WTC11 (cell line): ENCODE measurements at regions not wholly inside any gene's neighbourhood (a gene's known extent, or its start where the extent isn't known, plus 50 kb on each side); places are given as distances from the start of the nearest gene placed in this dataset.

Experiments
- ATAC-seq: fragments of 200-7000 bp; cut with Tn5 transposase; 2 replicates; pipeline ENCODE4 v1.10.0; 2021; ENCODE audit warnings: mild to moderate bottlenecking, moderate library complexity
- CTCF ChIA-PET: fragments of 300-600 bp; sonication (Branson Sonifier 250); formaldehyde crosslinking; loops from one replicate; lab custom pipeline; 2021; ENCODE audit warnings: antibody characterized with exemption; lab: Charles Lee
- POLR2A ChIA-PET: fragments of 350-600 bp; sonication (Branson Sonifier 250); formaldehyde crosslinking; loops from one replicate; lab custom pipeline; 2021; ENCODE audit warnings: antibody characterized with exemption; lab: Charles Lee
- DNase-seq: peaks from one replicate; pipeline ENCODE4 v3.0.0; 2021; ENCODE audit warnings: low spot score
- H3K27ac Mint-ChIP-seq: 2 replicates; pipeline ENCODE4 v1.8.0; 2021; ENCODE audit warnings: mixed read lengths
- H3K27me3 Mint-ChIP-seq: 2 replicates; pipeline ENCODE4 v1.8.0; 2021; ENCODE audit warnings: low read depth, mild to moderate bottlenecking, moderate library complexity, mixed read lengths
- H3K36me3 Mint-ChIP-seq: 2 replicates; pipeline ENCODE4 v1.8.0; 2021; ENCODE audit warnings: mixed read lengths
- H3K4me1 Mint-ChIP-seq: 2 replicates; pipeline ENCODE4 v1.8.0; 2022; ENCODE audit warnings: mixed read lengths
- H3K4me3 Mint-ChIP-seq: 2 replicates; pipeline ENCODE4 v1.8.0; 2021; ENCODE audit warnings: mild to moderate bottlenecking, moderate library complexity, mixed read lengths
- H3K9me3 Mint-ChIP-seq: 2 replicates; pipeline ENCODE4 v1.8.0; 2021; ENCODE audit warnings: mixed read lengths
- ATF1 ChIP-seq: sonication (generic); formaldehyde crosslinking; IDR thresholded peaks from 2 replicates; pipeline ENCODE4 v1.8.1; 2023; ENCODE audit warnings: mild to moderate bottlenecking, moderate library complexity, missing genetic modification reagents
- ATF2 ChIP-seq: sonication (generic); formaldehyde crosslinking; IDR thresholded peaks from 2 replicates; pipeline ENCODE4 v1.8.1; 2022; ENCODE audit warnings: low read depth, missing genetic modification reagents, borderline replicate concordance
- CREB1 ChIP-seq: sonication (generic); formaldehyde crosslinking; IDR thresholded peaks from 2 replicates; pipeline ENCODE4 v1.8.0; 2023; ENCODE audit warnings: mild to moderate bottlenecking, missing genetic modification reagents
- ESRRA ChIP-seq: sonication (generic); formaldehyde crosslinking; IDR thresholded peaks from 2 replicates; pipeline ENCODE4 v1.8.1; 2022; ENCODE audit warnings: mild to moderate bottlenecking, missing genetic modification reagents, borderline replicate concordance
- GABPB1 ChIP-seq: sonication (generic); formaldehyde crosslinking; IDR thresholded peaks from 2 replicates; pipeline ENCODE4 v1.8.1; 2023; ENCODE audit warnings: mild to moderate bottlenecking, missing genetic modification reagents
- IRF1 ChIP-seq: sonication (generic); formaldehyde crosslinking; IDR thresholded peaks from 2 replicates; pipeline ENCODE4 v1.8.0; 2023; ENCODE audit warnings: missing genetic modification reagents
- MAX ChIP-seq: sonication (generic); formaldehyde crosslinking; IDR thresholded peaks from 2 replicates; pipeline ENCODE4 v1.8.0; 2022; ENCODE audit warnings: mild to moderate bottlenecking, missing genetic modification reagents
- NFATC4 ChIP-seq: fragments of 250-450 bp; sonication (Bioruptor Pico); IDR thresholded peaks from 2 replicates; pipeline ENCODE4 v1.9.0; 2021; ENCODE audit warnings: mild to moderate bottlenecking
- NFYB ChIP-seq: sonication (generic); formaldehyde crosslinking; conservative IDR thresholded peaks from 2 replicates; pipeline ENCODE4 v1.8.0; 2022; ENCODE audit warnings: low read depth, missing genetic modification reagents
- NR2C2 ChIP-seq: sonication (generic); formaldehyde crosslinking; IDR thresholded peaks from 2 replicates; pipeline ENCODE4 v1.8.0; 2022; ENCODE audit warnings: mild to moderate bottlenecking, missing genetic modification reagents
- PRDM15 ChIP-seq: sonication (generic); formaldehyde crosslinking; IDR thresholded peaks from 2 replicates; pipeline ENCODE4 v1.8.0; 2022; ENCODE audit warnings: missing genetic modification reagents
- PREB ChIP-seq: sonication (generic); formaldehyde crosslinking; IDR thresholded peaks from 2 replicates; pipeline ENCODE4 v1.8.1; 2022; ENCODE audit warnings: mild to moderate bottlenecking, missing genetic modification reagents, moderate library complexity, borderline replicate concordance
- SMAD3 ChIP-seq: sonication (generic); formaldehyde crosslinking; IDR thresholded peaks from 2 replicates; pipeline ENCODE4 v1.8.0; 2022; ENCODE audit warnings: missing genetic modification reagents, mild to moderate bottlenecking, borderline replicate concordance
- SMAD4 ChIP-seq: sonication (generic); formaldehyde crosslinking; IDR thresholded peaks from 2 replicates; pipeline ENCODE4 v1.8.0; 2022; ENCODE audit warnings: mild to moderate bottlenecking, missing genetic modification reagents
- TCF7 ChIP-seq: sonication (generic); formaldehyde crosslinking; IDR thresholded peaks from 2 replicates; pipeline ENCODE4 v1.8.0; 2022; ENCODE audit warnings: mild to moderate bottlenecking, low read depth, missing genetic modification reagents, moderate library complexity
- TEAD1 ChIP-seq: sonication (generic); formaldehyde crosslinking; IDR thresholded peaks from 2 replicates; pipeline ENCODE4 v1.8.0; 2022; ENCODE audit warnings: mild to moderate bottlenecking, missing genetic modification reagents
- TP53 ChIP-seq: sonication (generic); formaldehyde crosslinking; IDR thresholded peaks from 2 replicates; pipeline ENCODE4 v1.8.1; 2023; ENCODE audit warnings: mild to moderate bottlenecking, missing genetic modification reagents
- ZNF396 ChIP-seq: fragments of 250-450 bp; sonication (Bioruptor Pico); IDR thresholded peaks from 2 replicates; pipeline ENCODE4 v1.8.0; 2021; ENCODE audit warnings: mild to moderate bottlenecking, moderate library complexity, borderline replicate concordance
- ZNF671 ChIP-seq: fragments of 250-450 bp; sonication (Bioruptor Pico); IDR thresholded peaks from 2 replicates; pipeline ENCODE4 v1.8.0; 2021; ENCODE audit warnings: mild to moderate bottlenecking
- TF ChIP-seq, protein P1 (sequence below): sonication (generic); formaldehyde crosslinking; IDR thresholded peaks from 2 replicates; pipeline ENCODE4 v1.8.1; 2022; ENCODE audit warnings: low read depth, mild to moderate bottlenecking, moderate library complexity, missing genetic modification reagents, borderline replicate concordance
- TF ChIP-seq, protein P2 (sequence below): sonication (generic); formaldehyde crosslinking; IDR thresholded peaks from 2 replicates; pipeline ENCODE4 v1.8.0; 2023; ENCODE audit warnings: missing genetic modification reagents, mild to moderate bottlenecking, borderline replicate concordance
- TF ChIP-seq, protein P3 (sequence below): sonication (generic); formaldehyde crosslinking; conservative IDR thresholded peaks from 2 replicates; pipeline ENCODE4 v1.8.1; 2023; ENCODE audit warnings: mild to moderate bottlenecking, low read depth, missing genetic modification reagents, moderate library complexity

DNA sequence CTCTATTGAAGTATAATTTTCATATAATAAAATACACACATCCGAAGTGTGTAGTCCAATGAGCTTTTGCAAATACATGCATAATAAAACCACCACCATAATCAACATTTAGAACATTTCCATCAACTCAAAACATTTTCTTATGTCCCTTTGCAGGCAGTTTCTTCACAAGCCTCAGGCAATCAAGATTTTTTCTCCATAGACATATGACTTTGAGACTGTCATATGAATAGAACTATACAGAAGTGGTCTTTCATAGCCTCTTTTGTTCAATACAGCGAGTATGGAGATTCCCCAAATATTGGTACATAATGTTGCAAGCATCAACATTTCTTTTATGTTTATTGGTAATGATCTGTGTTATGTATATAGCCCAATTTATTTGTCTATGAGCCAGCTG, 983.2 kb downstream of the CDH11 start (continued):
- no peak for TF ChIP-seq PRDM15 (CRISPR knock-in tag)
- TF ChIP-seq, protein P1, sequence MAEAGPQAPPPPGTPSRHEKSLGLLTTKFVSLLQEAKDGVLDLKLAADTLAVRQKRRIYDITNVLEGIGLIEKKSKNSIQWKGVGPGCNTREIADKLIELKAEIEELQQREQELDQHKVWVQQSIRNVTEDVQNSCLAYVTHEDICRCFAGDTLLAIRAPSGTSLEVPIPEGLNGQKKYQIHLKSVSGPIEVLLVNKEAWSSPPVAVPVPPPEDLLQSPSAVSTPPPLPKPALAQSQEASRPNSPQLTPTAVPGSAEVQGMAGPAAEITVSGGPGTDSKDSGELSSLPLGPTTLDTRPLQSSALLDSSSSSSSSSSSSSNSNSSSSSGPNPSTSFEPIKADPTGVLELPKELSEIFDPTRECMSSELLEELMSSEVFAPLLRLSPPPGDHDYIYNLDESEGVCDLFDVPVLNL (CRISPR knock-in tag) = no peak
- no peak for TF ChIP-seq PREB
- TF ChIP-seq IRF1 (CRISPR knock-in tag) = no peak
- TF ChIP-seq ZNF396 (CRISPR knock-in tag) = no peak
- no peak for TF ChIP-seq GABPB1 (CRISPR knock-in tag)
- TF ChIP-seq ESRRA = no peak
- no peak for TF ChIP-seq SMAD3 (CRISPR knock-in tag)

DNA sequence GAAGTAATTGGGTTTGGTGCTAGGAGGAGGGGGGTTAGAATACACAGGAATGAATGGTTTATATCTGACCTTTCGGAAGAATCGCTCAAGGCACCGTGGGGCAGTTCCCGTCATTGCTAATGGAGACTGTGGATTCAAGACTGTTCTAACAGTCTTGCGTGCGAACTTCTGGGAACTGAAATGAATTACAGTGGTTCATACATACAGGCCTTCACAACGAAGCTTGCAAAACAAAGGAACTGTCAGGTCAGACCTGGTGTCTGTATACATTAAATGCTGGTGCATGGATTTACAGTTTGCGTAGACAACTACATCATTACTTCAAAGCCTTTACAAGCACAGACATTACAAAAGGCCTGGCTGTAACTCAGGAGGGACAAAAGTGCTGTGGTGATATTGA, 983.9 kb downstream of the CDH11 start:
- ChIA-PET CTCF (no interaction called here), POLR2A (no interaction called here)
- no peaks in the 10 kb centered on the region for H3K27me3 Mint-ChIP-seq
- H3K4me1 Mint-ChIP-seq = peaks cover 5% of the 10 kb centered on the region
- DNase-seq (no peak), ATAC-seq (no peak)
- no peak overlapping the region for H3K4me3 Mint-ChIP-seq
- H3K9me3 Mint-ChIP-seq = peaks cover 6% of the 10 kb centered on the region
- H3K27ac Mint-ChIP-seq = no peak overlapping the region
- no peaks in the 10 kb centered on the region for H3K36me3 Mint-ChIP-seq
- TF ChIP-seq ATF2 (CRISPR knock-in tag) (no peak), ATF1 (no peak), CREB1 (CRISPR knock-in tag) (no peak), ZNF396 (CRISPR knock-in tag) (no peak), TP53 (CRISPR knock-in tag) (no peak), ZNF671 (CRISPR knock-in tag) (no peak), SMAD4 (CRISPR knock-in tag) (no peak), NFYB (CRISPR knock-in tag) (no peak), NR2C2 (CRISPR knock-in tag) (no peak), TEAD1 (CRISPR knock-in tag) (no peak), NFATC4 (CRISPR knock-in tag) (no peak), TCF7 (CRISPR knock-in tag) (no peak), MAX (CRISPR knock-in tag) (no peak)
- TF ChIP-seq, protein P2, sequence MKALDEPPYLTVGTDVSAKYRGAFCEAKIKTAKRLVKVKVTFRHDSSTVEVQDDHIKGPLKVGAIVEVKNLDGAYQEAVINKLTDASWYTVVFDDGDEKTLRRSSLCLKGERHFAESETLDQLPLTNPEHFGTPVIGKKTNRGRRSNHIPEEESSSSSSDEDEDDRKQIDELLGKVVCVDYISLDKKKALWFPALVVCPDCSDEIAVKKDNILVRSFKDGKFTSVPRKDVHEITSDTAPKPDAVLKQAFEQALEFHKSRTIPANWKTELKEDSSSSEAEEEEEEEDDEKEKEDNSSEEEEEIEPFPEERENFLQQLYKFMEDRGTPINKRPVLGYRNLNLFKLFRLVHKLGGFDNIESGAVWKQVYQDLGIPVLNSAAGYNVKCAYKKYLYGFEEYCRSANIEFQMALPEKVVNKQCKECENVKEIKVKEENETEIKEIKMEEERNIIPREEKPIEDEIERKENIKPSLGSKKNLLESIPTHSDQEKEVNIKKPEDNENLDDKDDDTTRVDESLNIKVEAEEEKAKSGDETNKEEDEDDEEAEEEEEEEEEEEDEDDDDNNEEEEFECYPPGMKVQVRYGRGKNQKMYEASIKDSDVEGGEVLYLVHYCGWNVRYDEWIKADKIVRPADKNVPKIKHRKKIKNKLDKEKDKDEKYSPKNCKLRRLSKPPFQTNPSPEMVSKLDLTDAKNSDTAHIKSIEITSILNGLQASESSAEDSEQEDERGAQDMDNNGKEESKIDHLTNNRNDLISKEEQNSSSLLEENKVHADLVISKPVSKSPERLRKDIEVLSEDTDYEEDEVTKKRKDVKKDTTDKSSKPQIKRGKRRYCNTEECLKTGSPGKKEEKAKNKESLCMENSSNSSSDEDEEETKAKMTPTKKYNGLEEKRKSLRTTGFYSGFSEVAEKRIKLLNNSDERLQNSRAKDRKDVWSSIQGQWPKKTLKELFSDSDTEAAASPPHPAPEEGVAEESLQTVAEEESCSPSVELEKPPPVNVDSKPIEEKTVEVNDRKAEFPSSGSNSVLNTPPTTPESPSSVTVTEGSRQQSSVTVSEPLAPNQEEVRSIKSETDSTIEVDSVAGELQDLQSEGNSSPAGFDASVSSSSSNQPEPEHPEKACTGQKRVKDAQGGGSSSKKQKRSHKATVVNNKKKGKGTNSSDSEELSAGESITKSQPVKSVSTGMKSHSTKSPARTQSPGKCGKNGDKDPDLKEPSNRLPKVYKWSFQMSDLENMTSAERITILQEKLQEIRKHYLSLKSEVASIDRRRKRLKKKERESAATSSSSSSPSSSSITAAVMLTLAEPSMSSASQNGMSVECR (CRISPR knock-in tag) = no peak
- TF ChIP-seq, protein P3, sequence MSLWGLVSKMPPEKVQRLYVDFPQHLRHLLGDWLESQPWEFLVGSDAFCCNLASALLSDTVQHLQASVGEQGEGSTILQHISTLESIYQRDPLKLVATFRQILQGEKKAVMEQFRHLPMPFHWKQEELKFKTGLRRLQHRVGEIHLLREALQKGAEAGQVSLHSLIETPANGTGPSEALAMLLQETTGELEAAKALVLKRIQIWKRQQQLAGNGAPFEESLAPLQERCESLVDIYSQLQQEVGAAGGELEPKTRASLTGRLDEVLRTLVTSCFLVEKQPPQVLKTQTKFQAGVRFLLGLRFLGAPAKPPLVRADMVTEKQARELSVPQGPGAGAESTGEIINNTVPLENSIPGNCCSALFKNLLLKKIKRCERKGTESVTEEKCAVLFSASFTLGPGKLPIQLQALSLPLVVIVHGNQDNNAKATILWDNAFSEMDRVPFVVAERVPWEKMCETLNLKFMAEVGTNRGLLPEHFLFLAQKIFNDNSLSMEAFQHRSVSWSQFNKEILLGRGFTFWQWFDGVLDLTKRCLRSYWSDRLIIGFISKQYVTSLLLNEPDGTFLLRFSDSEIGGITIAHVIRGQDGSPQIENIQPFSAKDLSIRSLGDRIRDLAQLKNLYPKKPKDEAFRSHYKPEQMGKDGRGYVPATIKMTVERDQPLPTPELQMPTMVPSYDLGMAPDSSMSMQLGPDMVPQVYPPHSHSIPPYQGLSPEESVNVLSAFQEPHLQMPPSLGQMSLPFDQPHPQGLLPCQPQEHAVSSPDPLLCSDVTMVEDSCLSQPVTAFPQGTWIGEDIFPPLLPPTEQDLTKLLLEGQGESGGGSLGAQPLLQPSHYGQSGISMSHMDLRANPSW (CRISPR knock-in tag) = no peak
